Loucy (cell line): ENCODE measurements at regions not wholly inside any gene's neighbourhood (a gene's known extent, or its start where the extent isn't known, plus 50 kb on each side); places are given as distances from the start of the nearest gene placed in this dataset.

Experiments
- EZH2phosphoT487 ChIP-seq: fragments of 200-600 bp; IDR thresholded peaks from 2 replicates; pipeline ENCODE4 v1.6.1; 2018; ENCODE audit warnings: antibody characterized with exemption, mild to moderate bottlenecking, moderate library complexity, borderline replicate concordance
- TF ChIP-seq, protein P1 (sequence below): fragments of 200-600 bp; sonication (generic); conservative IDR thresholded peaks from 2 replicates; pipeline ENCODE4 v1.5.1; 2014; ENCODE audit warnings: mild to moderate bottlenecking, antibody characterized with exemption, low read length

DNA sequence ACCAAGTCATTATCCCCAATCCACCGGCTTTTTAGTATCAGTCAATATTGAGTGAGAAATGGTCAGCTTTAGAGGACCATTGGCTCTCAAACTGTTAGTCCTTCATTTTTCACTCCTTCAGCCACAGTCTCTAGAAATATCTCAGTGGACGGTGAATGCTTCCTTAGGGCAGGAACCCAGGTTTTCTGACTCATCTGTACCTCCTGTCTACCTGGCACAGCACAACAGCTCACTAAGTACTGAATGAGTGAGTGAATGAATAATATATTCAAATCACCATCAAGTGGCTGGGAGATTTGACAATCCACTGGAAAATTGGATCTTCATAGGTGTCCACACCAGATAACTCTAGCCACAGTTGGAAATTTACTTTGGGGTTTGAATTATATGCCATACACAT, 609.5 kb upstream of the CLINT1 start:
- TF ChIP-seq, protein P1, sequence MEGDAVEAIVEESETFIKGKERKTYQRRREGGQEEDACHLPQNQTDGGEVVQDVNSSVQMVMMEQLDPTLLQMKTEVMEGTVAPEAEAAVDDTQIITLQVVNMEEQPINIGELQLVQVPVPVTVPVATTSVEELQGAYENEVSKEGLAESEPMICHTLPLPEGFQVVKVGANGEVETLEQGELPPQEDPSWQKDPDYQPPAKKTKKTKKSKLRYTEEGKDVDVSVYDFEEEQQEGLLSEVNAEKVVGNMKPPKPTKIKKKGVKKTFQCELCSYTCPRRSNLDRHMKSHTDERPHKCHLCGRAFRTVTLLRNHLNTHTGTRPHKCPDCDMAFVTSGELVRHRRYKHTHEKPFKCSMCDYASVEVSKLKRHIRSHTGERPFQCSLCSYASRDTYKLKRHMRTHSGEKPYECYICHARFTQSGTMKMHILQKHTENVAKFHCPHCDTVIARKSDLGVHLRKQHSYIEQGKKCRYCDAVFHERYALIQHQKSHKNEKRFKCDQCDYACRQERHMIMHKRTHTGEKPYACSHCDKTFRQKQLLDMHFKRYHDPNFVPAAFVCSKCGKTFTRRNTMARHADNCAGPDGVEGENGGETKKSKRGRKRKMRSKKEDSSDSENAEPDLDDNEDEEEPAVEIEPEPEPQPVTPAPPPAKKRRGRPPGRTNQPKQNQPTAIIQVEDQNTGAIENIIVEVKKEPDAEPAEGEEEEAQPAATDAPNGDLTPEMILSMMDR, result no peak
- no peak for TF ChIP-seq EZH2phosphoT487
